ENCODE measurements at regions not wholly inside any gene's neighbourhood (a gene's known extent, or its start where the extent isn't known, plus 50 kb on each side); places are given as distances from the start of the nearest gene placed in this dataset.
A peak's percentile ranks its signal among the peaks of the same experiment; 100 is the strongest.
"Not testable (repeated sequence)": the region's sequence is repeated elsewhere in the genome, so short reads cannot be mapped to it uniquely, and the experiment has no call there.

DNA sequence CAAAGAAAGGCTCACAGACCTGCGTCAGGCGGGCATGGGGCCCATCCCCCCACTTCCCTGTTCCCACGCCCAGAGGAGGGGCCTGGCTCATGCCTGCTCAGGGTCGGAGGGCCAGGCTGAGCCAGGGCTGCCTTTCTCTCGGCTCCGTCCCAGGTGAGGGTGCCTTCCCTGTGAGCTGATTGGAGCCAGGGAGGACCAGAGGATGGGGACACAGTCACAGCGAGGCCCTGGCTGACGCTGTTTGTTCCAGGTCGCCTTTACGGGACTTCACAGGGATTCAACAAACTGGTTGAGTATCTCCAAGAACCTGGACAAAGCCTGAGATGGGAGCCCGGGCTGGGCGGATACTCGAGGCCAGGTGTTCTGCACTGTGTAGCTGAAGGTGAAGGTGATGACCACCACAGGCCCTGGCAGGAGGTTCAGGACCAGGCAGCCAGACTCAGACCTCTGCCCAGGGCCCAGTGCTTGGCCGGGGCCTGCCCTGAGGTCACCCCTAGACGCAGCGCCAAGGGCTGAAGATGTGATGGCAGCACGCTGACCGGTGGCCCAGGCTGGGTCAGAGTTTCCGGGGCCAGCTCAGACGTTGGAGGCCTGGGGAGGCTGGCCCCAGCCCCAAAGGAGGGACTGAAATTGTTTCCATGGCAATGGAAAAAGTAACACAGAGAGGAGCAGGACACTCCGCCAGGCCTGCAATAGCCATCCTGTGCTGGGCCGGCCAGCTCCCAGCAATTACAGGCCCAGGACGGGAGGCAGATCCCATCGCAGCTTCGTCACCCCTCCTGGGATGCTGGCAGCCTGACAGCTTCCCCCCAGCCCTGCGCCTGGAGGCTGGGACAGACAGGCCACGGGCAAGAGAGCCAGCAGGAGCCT, 65.3 kb upstream of the ADAMTS2 start:
- DNase-seq (ENCODE audit: low read depth) = no peak

DNA sequence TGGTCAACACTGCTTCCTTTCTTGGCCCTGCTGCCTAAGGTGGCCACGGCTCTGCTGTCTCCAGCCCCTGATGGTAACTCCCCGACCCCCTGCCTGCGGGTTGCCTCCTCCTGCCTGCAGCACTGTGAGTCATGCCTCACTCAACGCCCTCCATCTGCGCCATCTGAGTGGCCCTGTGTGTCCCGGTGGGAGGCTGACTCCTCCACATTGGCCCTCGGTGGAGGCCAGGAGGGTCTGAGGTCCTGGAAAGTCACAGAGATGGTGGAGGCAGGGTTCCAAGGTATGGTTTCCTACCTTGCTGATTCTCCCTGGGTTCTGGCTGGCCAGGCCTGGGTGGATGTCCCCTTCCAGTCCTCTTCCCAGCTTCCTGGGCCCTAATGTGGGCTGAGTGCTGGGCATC, 64.5 kb upstream of the ADAMTS2 start:
- no peak for DNase-seq (ENCODE audit: low read depth)

DNA sequence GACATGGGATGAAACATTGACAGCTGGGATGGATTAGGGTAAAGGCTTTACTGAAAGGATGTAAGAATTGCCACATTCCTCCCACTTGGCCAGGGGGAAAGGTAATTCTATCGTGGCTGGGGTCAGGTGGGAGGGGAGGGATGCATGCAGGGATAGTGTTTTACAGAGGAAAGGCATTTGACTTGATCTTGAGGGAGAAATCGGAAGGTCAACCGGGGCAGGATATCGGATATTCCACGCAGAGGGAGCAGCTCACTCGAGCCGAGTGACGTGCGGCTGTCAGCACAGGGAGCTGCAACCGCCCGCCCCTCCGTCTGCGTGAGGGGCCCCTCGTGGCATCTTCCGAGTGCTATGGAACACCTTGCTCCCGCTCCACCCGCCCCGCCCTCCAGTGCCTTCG, 63.4 kb upstream of the ADAMTS2 start:
- no peak for DNase-seq (ENCODE audit: low read depth)

DNA sequence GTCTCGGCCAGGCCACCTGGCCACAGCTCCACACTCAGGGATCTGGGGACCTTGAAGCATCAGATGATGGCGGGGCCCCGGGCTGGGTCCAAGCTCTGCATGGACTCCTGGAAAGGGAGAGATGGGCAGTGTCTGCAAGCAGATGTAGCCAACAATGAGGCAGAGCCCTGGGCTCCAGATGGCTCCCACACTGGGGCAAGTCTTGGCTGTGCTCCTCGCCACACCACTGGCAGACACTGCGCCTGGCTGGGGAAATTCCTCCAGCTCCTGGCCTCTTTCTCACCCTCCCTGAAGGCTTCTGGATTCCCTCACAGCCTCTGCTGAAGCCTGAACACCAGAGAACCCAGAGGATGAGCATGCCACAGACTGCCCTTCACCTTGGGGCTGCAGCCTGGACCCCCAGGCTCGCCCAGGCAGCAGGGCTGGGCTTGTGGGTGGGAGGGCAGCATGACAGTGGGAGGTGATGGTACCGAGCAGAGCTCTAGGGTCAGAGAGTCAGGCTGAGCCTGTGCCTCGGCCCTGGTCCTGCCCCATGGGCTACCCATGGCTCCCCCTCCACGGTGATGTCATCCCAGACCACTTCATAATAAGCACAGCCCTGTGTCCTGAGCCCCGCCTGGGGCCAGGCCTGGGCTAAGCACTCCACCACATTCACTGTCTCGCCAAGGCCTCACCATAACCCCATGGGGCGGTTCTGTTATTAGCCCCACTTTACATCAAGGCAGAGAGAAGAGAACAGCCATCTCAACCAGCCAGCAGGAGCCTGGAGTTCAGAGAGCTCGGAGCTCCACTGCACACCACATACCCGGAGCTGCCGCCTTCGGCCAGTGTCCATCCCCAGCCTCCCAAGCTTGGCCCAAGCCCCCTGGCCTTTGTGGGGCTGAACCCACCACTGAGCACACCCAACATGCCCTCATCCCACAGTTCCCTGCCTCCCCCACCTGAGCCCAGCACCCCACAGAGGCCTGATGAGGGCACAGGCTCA, 62.2 kb upstream of the ADAMTS2 start:
- peak; percentile 2 for DNase-seq (ENCODE audit: low read depth)

DNA sequence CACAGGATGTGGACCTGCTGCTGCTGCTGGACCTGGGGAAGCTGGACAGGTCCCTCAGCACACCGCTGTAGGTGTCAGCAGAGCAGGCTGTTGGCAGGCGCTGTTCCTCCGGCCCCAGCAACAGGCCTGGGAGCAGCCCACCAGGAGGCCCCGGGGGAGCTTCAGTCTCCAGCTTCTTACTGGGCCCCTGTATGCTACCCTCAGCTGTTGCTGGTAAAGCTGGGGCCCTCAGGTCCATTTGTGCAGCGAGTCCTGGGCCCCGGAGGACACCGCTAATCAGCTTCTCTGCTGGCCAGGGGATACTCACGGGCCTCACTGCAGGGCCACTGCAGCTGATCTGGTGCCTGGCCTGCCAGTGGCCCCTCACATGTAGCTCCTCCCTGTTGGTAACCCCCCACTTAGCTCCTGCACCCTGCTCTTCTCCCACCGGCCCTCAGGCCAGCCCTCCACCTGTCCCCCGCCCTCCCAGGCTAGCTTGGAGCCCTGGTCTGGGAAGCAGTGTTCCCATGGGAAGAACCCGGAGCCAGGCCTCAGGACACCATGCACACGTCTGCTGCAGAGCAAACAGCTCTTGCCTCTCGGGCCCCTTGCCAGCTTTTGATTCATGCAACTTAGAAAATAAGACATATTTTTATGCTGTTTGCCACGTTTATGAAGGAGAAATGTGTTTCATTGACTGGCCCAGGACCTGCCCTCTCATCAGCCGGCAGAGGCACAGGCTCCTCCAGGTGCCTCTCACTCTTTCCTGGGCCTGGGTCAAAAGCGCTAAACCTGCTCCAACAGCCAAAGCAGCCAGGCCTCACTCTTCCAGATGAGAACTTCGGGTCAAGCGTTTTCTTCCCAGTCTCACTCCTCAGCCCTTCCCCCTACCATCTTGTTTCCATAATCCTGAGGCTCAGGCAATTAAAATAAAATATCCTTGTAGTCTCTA, 61.0 kb upstream of the ADAMTS2 start:
- no peak for DNase-seq (ENCODE audit: low read depth)

DNA sequence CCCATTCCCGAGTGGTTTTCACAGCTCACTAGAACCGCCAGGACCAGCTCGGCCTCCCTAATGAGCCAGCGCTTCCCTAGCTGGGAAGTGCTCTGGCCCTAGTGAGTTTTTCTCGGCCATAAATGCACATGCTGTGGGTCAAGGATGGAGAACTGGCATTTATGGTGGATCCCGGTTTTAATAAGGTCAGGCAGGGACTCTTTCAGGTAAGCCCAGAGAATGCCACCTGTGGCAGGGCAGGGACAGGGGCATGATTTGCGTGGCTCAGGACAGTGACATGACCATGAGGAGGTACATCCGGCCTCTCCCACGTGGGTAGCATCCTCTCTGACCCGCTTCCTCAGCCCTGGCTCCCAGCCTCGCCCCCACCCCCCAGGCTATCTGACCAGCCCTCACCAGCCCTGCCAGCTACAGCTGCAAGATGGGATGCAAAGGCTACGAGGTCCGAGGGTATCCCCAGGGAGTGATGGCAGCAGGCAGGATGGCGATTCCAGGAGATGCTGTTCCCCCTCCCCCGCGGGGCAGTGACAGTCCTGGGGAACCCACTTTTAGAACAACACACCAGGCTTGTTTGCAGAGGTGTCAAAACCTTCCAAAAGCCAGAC, 60.3 kb upstream of the ADAMTS2 start:
- DNase-seq (ENCODE audit: low read depth) = no peak

DNA sequence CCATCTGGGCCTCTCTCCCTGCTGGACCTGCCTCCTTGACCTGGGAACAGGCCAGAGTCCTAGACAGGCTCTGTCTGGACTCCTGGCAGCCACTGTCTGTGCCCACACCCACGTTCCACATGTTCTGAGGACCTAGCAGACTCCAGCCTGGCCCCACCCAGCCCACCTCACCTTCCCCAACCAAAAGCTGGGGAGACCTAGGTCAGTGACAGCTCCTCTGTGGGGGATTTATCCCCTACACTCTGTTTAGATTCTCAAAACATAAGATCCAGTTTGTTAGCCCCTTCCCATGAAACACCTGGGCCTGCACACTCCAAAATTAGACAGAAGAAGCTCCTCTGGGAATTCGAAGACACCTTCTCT, 59.8 kb upstream of the ADAMTS2 start:
- no peak for DNase-seq (ENCODE audit: low read depth)

DNA sequence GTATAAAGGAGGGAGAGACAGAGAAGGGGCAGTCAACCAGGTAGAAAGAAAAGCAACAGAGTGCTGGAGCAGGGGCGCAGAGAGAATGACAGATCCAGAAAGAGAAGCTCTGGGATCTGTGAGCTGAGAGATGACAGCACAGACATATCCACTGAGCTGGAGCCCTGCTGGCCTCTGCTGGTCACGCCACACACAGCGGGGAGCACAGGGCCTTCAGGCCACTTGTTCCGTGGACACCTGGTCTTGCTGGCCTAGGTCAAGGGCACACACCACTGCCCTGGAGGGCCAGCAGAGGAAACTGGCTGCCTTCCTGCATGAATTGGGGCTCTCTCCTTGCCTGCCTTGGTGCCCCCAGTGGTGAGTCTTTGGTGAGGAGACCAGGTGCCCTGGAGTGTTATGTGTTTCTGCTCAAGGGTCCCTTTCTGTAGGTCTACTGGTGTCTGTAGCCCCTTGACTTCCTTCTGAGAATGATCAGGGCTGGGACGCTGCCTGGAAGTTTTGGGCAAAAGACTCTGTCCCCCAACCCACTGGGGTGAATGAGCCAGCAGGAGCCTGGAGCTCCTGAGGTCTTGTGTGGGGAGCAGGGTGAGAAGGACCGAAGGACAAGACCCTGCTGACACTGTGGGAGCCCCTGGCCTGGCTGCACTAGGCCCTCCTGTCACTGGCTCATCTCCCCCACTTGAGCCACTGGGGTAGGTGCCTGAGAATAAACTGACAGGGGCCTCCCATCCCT, 59.2 kb upstream of the ADAMTS2 start:
- no peak for DNase-seq (ENCODE audit: low read depth)

DNA sequence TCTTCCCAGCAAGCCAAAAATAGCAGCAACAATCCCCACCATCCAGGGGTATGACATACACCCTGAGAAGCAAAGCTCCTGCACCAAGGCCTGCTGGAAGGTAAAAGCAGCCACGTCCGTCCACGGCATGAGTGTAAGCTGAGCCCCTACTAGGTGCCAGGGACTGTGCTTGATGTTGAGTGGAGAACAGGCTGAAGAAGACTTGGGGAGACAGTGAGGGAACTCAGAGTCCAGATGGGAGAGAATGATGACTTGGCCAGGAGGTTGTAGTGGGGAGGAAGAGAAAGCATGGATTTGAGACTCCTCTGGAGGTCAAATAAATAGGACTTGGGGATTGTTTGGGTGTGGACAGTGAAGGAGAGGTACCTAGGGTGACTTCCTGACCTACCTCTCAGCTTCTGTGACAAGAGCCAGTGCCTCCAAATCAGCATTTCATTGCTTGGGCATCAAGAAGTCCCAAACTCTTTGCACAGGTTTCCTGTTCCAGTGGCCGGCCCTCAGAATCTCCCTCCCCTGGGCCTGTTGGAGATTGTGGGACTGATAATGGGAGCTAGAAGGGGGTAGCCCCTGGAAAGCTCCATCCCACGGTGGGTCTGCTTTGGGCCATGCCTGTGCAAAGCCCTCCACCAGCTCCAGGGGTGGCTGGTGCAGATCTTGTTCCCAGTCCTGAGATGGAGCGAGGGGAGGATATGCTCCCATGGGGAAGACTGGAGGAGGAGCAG, 58.3 kb upstream of the ADAMTS2 start:
- DNase-seq (ENCODE audit: low read depth) = no peak

DNA sequence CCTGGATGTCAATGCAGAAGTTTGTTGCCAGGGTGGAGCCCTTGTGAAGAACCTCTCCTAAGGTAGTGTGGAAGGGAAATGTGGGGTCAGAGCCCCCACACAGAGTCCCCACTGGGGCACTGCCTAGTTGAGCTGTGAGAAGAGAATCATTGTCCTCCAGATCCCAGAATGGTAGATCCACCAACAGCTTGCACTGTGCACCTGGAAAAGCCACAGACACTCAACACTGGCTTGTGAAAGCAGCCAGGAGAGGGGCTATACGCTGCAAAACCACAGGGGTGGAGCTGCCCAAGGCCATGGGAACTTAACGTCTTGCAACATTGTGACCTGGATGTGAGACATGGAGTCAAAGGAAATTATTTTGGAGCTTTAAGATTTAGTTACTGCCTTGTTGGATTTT, 55.2 kb upstream of the ADAMTS2 start:
- not testable (repeated sequence) for DNase-seq (ENCODE audit: low read depth)

DNA sequence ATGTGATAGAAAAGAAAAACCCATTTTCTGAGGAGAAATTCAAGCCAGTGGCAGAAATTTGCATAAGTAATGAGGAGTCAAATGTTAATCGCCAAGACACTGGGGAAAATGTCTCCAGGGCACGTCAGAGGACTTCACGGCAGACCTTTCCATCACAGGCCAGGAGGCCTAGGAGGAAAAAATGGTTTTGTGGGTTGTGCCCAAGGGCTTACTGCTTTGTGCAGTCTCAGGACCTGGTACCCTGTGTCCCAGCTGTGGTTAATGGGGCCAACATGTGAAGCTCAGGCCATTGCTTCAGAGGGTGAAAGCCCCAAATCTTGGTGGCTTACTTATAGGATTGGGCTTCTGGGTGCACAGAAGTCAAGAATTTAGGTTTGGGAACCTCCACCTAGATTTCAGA, 54.8 kb upstream of the ADAMTS2 start:
- no peak for DNase-seq (ENCODE audit: low read depth)

DNA sequence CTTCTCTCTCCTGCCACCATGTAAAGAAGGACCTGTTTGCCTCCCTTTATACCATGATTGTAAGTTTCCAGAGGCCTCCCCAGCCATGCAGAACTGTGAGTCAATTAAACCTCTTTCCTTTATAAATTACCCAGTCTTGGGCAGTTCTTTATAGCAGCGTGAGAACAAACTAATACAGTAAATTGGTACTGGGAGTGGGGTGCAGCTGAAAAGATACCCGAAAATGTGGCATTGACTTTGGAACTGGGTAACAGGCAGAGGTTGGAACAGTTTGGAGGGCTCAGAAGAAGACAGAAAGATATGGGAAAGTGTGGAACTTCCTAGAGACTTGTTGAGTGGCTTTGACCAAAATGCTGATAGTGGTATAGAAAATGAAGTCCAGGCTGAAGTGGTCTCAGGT, 54.1 kb upstream of the ADAMTS2 start:
- DNase-seq (ENCODE audit: low read depth) = not testable (repeated sequence)

DNA sequence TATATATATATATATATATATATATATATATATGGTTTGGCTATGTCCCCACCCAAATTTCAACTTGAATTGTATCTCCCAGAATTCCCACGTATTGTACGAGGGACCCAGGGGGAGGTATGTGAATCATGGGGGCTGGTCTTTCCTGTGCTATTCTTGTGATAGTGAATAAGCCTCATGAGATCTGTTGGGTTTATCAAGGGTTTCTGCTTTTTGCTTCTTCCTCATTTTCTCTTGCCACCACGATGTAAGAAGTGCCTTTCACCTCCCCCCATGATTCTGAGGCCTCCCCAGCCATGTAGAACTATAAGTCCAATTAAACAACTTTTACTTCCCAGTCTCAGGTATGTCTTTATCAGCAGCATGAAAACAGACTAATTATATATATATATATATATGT, 52.3 kb upstream of the ADAMTS2 start:
- no peak for DNase-seq (ENCODE audit: low read depth)

Measured in RPMI7951 (cell line).